Islet of Langerhans (tissue), 1 donor: ENCODE measurements at regions not wholly inside any gene's neighbourhood (a gene's known extent, or its start where the extent isn't known, plus 50 kb on each side); places are given as distances from the start of the nearest gene placed in this dataset.
"Not testable (repeated sequence)": the region's sequence is repeated elsewhere in the genome, so short reads cannot be mapped to it uniquely, and the experiment has no call there.

Experiments
- FAIRE-seq: peaks from one replicate; lab custom pipeline; 2011; peaks lifted over from hg19 to GRCh38; lab: Jason Lieb, UNC

DNA sequence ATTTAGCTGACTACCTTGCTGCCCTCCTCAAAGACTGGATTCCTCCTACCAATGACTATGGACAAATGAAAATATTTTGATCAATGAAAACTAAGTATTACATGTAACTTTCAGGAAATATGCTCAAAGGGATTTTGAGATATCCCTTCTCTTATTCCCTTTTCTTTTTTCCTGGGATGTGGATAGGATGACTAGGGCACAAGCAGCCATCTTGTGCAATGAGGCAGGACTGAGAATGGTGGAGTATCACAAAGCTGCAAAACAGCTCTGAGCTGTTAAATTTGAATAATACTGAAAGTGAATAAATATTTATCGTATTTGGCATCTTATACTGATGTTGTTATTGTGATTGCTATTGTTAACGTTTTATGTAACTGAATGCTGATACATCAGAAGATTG lies 333.1 kb upstream of the NUDT12 start:
- FAIRE-seq = no peak

DNA sequence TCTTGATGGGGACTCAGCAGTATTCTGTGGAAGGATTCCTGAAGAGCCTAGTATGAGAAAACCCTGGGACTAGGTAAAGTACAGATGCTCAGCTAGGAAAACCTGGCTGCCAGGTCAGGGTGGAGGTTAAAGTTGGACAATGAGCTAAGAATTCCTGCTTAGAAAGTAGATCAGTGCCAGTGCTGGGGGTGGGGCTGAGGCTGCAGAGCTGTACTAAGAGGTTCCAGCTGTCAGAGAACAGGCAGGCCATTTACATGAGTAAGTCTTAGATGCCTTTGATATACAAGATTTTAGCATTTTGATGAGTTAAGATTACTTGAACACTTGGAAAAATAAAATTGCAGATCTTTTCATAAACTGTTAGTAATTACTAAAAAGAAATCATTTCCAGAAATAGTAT lies 332.3 kb upstream of the NUDT12 start:
- FAIRE-seq = no peak

GRCh38 chr5:103891151-103891550 lies 328.6 kb upstream of the NUDT12 start:
- no peak for FAIRE-seq

DNA sequence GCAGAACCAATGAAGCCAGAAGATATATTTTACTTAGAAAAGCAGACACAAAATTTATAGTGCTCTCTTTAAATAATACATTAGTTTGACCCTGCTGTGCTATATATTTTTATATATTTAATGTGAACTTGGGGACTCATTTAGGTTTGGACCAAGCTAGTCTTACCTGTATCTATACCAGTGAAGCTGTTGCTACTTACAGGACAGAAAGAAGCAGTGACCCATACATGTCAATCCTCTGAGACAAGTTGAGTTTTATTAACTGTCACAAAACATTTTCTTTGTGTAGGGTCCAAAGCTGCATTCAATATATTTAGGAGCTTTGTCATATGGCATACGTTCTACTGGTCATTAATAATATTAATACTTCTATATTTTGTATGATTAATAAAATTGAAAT lies 327.7 kb upstream of the NUDT12 start:
- FAIRE-seq = no peak

- no peak for FAIRE-seq
These were observed 327.1 kb upstream of the NUDT12 start for GRCh38 chr5:103889500-103890209.

GRCh38 chr5:103886826-103887225 lies 324.2 kb upstream of the NUDT12 start:
- FAIRE-seq = no peak

DNA sequence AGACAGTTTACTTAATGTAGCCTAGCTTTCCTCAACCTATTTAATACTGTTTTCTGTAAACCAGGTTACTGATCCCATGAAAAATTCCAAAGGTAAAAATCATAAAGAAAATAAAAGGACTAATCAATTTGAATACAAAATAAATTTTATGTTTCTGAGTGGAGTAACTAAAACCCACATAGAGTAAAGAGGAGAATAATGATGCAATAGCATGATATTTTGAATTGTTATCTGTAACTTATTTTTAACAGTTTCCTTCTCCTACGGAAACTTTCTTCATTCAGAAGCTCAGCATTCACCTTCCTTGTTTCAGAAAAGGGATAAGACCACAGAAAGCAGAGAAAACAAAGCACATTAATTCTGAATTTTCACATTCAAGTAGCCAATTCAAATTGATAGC lies 320.6 kb upstream of the NUDT12 start:
- no peak for FAIRE-seq

DNA sequence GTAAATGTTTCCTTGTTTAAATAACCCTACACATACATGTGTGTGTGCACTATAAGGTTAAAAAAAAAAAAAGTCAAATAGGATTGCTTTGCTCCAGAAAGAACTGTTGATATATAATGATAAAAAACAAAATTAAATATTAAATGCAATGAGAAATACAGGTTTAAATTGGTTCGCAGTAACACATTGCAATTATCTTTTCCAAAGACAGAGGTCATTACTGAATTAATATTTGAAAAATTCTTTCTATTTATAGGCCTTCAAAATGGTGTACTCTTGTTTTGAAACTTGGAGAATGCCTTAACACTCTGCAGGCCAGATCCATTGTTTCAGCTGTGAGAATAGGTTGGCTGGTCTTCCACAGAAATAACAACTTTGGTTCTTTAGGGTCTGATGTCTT lies 319.0 kb upstream of the NUDT12 start:
- FAIRE-seq = no peak

DNA sequence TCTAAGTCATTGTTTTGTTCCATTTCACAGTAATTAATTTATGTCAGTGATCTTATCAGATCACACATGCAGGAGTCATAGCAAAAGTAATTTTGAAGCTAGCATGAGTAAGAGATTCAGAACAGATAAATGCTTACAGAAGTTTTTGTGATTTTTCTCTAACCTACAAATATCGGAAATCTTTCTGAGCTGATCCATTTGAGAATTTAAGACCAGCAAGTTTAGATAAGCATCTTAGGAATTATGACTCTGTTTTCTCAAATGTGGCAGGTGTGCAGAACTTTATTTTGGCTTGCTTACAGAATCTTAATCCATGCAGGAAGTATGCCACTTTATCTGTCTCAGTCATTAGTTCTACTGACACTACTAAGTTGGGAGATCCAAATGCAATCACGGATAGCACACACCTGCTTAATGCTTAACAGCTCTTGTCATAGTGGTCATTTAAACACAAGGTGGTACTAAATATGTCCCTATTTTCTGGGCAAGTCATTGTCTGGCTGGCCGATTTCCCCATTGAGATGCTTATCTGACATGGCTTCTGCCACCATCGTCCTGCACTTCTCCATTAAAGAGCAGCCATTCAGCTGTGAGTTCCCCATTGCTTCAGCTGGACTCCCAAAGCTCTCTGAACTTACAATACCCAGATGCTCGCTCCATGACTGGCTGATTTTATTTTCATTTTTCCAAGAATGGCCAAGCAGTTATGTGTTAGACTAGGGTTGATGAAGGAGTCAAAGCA lies 305.4 kb upstream of the NUDT12 start:
- no peak for FAIRE-seq

DNA sequence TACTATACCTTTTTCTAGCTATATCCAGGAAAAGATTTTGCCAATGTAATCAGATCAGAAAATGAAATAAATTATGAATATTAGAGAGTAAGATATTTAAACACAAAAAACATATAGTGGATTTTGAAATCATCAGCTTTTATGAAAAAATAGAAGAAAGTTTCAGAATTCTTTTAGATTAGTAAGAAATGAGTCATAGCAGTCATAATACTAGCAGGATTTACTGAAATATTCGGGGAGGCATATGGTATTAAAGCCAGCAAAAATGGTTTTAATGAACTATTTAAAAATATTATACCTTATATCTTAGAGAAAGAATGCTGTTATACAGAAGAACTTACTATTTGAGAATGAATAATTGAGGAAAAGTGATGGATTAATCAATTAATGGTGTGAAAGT lies 303.6 kb upstream of the NUDT12 start:
- FAIRE-seq = no peak

DNA sequence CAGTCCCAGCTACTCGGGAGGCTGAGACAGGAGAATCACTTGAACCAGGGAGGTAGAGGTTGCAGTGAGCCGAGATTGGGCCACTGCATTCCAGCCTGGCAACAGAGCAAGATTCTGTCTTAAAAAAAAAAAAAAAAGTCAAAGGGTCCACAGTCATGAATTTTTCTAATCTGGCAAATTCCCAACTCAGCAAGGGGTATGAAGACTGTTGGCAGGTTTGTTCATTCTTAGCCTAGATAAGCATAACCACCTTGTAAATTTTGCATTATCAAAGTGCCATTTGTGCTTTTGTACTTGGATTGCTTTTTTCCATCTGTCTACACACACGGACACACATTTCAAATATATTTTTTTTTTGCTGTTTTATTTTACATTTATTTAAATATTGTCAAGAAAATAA lies 299.8 kb upstream of the NUDT12 start:
- FAIRE-seq = no peak

GRCh38 chr5:103860327-103860726 lies 297.7 kb upstream of the NUDT12 start:
- no peak for FAIRE-seq

DNA sequence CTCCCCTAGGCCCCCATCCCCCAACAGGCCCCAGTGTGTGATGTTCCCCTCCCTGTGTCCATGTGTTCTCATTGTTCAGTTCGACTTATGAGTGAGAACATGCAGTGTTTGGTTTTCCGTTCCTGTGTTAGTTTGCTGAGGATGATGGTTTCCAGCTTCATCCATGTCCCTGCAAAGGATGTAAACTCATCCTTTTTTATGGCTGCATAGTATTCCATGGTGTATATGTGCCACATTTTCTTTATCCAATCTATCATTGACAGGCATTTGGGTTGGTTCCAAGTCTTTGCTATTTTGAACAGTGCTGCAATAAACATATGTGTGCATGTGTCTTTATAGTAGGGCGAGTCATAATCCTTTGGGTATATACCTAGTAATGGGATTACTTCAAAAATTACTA lies 295.8 kb upstream of the NUDT12 start:
- not testable (repeated sequence) for FAIRE-seq

DNA sequence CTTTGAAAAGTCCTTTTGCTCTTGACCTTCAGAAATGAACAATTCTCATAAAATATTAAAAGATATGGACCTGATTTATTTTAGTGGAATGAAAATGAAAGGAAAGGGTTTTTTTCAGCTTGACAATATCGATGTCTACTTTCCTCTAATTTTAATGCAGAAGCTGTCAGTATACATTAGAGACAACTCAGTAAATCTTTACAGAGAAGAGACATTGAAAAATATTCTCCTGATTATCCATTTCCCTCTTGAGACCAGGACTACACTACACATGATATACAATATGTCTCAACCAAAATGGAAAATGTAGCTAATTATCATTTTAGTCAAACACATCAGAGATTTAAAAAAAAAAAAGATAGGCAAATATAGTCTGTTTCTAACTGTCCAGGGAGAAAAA lies 288.5 kb upstream of the NUDT12 start:
- FAIRE-seq = no peak

DNA sequence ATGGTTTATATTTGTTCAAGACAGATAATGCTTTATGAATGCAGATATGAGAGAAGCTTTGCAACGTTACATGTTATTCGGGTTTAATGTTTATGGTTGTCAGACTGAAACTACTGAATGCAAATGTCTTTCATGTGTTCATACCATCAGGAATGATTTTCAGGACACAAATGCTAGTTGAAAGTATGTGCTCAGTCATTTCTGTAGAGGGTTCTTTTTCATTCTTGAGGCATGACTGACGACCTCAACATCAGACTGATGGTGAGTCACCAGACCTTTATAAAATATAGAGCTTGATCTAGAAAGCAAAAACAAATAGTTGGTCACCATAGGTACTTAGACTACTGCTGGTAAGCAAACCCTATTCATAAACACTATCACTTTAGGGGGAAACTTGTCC lies 287.3 kb upstream of the NUDT12 start:
- no peak for FAIRE-seq

GRCh38 chr5:103847060-103847459 lies 284.5 kb upstream of the NUDT12 start:
- FAIRE-seq = no peak

DNA sequence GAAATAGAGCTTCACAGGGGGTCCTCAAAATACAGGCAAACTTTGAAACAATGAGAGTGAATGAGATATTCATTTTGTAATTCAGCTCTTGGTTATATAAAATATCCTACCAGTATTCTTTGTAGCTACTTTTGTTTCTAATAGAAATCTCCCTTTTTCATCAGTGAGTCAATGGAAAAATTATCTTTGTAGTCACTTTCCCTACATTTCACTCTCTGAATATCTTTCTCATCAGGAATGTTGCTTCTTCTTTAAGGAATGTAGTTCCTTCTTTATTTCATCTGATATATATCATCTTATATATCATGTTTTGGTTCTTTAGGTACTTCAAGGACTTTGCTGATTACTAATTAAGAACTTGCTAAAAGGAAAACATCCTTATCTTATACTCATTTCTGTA lies 280.3 kb upstream of the NUDT12 start:
- no peak for FAIRE-seq

DNA sequence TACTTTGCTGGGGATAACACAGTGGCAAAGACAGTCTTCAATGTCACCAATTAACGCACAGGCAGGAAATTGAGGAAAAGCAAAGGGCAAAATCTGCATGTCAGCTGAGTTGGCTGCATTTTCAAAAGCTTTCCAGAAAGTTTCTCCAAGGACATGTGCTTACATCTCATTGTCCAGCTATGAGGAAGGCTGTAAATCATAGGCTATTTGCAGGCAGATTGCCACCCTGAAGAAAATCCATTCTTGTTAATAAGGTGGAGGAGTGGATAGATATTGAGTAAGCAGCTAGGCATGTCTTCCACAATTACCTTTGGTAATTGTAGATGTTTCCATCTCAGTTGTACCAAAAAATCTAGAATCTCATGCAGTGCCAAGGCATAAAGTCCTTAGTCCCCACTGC lies 278.0 kb upstream of the NUDT12 start:
- FAIRE-seq = no peak

- FAIRE-seq = no peak
These were observed 271.6 kb upstream of the NUDT12 start for GRCh38 chr5:103834216-103834615.

- FAIRE-seq = no peak
These were observed 267.0 kb upstream of the NUDT12 start for GRCh38 chr5:103829585-103829984.

DNA sequence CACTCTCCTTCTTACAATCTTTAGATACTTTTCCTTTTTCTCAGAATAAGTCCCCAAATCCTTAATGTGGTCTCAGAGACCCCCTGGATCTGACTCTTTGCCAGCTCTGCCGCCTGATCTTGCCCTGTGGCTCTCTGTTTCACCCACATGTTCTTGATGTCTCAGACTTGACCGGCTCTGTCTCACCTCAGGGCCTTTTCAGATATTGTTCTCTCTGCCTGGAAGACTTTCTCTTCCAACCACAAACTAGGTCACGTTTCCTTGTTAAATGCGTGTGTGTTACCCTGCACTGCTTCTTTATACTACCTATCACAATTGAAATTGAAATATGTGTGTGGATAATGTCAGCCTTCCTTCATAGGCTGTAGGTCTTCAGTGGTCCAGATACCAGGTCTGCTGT lies 265.4 kb upstream of the NUDT12 start:
- no peak for FAIRE-seq

DNA sequence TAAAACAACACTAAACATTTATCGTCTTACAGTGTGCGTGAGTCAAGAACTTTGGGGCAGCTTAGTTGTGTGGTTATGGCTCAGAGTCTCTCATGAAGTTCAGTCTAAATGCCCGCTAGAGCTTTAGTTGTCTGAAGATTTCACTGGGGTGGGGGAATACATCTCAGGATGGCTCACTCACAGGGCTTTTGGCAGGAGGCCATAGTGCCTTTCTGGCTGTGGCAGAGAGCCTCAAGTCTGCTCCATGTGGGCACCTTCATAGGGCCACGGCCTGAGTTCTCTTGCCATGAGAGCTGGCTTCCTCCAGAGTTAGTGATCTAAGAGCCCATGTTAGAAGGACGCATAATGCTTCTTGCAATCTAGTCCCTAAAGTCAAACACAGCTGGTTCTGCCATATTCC lies 258.8 kb upstream of the NUDT12 start:
- no peak for FAIRE-seq

GRCh38 chr5:103808464-103809106 lies 246.0 kb upstream of the NUDT12 start:
- peak; percentile 88 for FAIRE-seq

- no peak for FAIRE-seq
These were observed 242.1 kb upstream of the NUDT12 start for GRCh38 chr5:103804711-103805110.
